ENCODE measurements at regions not wholly inside any gene's neighbourhood (a gene's known extent, or its start where the extent isn't known, plus 50 kb on each side); places are given as distances from the start of the nearest gene placed in this dataset.

DNA sequence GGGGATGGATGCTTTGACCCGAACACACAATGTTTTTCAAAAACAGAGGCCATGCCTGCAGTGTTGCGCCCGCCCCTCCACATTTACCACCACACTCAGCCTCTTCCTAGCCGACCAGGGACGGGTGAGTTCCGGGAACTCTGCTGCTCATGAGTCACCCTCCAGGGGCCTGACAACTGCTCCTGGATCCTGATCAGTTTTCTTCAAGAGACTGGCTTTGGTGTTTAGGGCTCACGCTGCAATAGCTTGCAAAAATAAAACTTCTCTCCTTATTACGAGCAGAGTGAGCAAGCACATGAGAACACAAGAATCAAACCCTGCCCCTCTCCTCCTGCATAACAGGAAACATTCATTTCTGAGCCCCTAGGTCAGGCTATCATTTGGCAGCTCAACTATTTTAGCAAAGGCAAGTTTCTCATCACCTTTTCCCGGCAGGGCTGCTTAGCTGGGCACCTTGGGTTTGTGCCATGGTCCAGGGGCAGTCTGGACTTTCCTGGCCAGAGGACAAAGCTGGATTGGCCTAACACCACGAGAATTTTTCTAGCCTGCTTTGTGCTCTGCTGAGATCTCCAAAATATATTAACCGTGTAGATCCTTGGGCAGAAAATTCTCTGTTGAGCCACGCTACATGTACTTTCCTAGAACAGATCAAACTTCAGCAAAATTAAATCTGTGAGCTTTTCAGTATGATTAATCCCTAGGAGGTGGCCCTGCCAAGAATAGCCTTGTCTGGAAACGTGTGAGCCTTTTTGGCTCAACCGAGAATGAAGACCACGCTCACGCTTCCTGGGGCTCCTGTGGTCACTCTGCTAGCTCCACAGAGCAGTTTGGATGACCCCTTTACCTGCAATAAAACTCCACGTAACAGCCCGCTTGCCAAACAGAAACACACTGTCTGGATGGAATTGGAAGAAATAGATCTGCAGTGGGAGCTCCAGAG lies 52.7 kb upstream of the SPATA12 start (continued):
- TF ChIP-seq, protein P1, sequence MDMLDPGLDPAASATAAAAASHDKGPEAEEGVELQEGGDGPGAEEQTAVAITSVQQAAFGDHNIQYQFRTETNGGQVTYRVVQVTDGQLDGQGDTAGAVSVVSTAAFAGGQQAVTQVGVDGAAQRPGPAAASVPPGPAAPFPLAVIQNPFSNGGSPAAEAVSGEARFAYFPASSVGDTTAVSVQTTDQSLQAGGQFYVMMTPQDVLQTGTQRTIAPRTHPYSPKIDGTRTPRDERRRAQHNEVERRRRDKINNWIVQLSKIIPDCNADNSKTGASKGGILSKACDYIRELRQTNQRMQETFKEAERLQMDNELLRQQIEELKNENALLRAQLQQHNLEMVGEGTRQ (IDR thresholded peaks at IDR 0.05; ENCODE audit: low read length): no peak
- TF ChIP-seq TCF12 (IDR thresholded peaks at IDR 0.05; ENCODE audit: low read depth, low read length) (no peak), CHD2 (IDR thresholded peaks at IDR 0.05; ENCODE audit: low read length) (no peak), NANOG (IDR thresholded peaks at IDR 0.05; ENCODE audit: insufficient read depth, low read depth, low read length, poor library complexity, severe bottlenecking) (no peak), TEAD4 (IDR thresholded peaks at IDR 0.05; ENCODE audit: low read depth, low read length) (no peak), JUND (IDR thresholded peaks at IDR 0.05; ENCODE audit: low read length) (no peak), SUZ12 (IDR thresholded peaks at IDR 0.05; ENCODE audit: low read length) (no peak)
